Ovary (tissue), 3 donors: ENCODE measurements at regions not wholly inside any gene's neighbourhood (a gene's known extent, or its start where the extent isn't known, plus 50 kb on each side); places are given as distances from the start of the nearest gene placed in this dataset.

ENCODE experiments used
- EP300 ChIP-seq: sonication (generic); formaldehyde crosslinking; IDR thresholded peaks from one replicate; pipeline ENCODE4 v1.6.1; 2017; ENCODE audit warnings: antibody characterized with exemption
- POLR2A ChIP-seq: fragments of 450-650 bp; IDR thresholded peaks from one replicate; pipeline ENCODE4 v1.6.1; 2017; ENCODE audit warnings: antibody characterized with exemption, mild to moderate bottlenecking, moderate library complexity
- TF ChIP-seq, protein P1 (sequence below), 3 donors: fragments of 450-650 bp in 2 of 3; fragments of 200-600 bp in 1 of 3; IDR thresholded peaks; one replicate each; pipeline versions ENCODE4 v1.5.1 to v1.8.0; 2016 to 2022; ENCODE audit warnings: antibody characterized with exemption in 3 of 3, mild to moderate bottlenecking in 1 of 3
- donor health status: DM: no; HTN: no; CAD: no.

DNA sequence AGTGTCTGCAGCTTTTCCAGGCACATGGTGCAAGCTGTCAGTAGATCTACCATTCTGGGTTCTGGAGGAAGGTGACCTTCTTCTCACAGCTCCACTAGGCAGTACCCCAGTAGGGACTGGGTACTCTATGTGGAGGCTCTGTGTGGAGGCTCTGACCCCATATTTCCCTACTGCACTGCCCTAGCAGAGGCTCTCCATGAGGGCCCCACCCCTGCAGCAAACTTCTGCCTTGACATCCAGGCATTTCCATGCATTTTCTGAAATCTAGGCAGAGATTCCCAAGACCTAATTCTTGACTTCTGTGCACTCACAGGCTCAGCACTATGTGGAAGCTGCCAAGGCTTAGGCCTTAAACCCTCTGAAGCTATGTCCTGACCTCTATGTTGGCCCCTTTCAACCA, 1060.0 kb downstream of the NAALADL2 start:
- TF ChIP-seq POLR2A (no peak), EP300 (no peak)
- TF ChIP-seq, protein P1, sequence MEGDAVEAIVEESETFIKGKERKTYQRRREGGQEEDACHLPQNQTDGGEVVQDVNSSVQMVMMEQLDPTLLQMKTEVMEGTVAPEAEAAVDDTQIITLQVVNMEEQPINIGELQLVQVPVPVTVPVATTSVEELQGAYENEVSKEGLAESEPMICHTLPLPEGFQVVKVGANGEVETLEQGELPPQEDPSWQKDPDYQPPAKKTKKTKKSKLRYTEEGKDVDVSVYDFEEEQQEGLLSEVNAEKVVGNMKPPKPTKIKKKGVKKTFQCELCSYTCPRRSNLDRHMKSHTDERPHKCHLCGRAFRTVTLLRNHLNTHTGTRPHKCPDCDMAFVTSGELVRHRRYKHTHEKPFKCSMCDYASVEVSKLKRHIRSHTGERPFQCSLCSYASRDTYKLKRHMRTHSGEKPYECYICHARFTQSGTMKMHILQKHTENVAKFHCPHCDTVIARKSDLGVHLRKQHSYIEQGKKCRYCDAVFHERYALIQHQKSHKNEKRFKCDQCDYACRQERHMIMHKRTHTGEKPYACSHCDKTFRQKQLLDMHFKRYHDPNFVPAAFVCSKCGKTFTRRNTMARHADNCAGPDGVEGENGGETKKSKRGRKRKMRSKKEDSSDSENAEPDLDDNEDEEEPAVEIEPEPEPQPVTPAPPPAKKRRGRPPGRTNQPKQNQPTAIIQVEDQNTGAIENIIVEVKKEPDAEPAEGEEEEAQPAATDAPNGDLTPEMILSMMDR (IDR thresholded peaks at IDR 0.05): no peak
